ENCODE measurements at regions not wholly inside any gene's neighbourhood (a gene's known extent, or its start where the extent isn't known, plus 50 kb on each side); places are given as distances from the start of the nearest gene placed in this dataset.

- DNase-seq (ENCODE audit: low spot score) (no peak), FAIRE-seq (no peak)
Observed at GRCh38 chr13:112194167-112194530, 127.2 kb downstream of the SOX1 start.

- FAIRE-seq (no peak), DNase-seq (ENCODE audit: low spot score) (no peak)
Observed at GRCh38 chr13:112194579-112194978, 127.6 kb downstream of the SOX1 start.

GRCh38 chr13:112198396-112199010, 131.6 kb downstream of the SOX1 start:
- FAIRE-seq = no peak

GRCh38 chr13:112200200-112200599, 133.3 kb downstream of the SOX1 start:
- no peak for FAIRE-seq
- DNase-seq (ENCODE audit: low spot score) = no peak

More at GRCh38 chr13:112198396-112199010, 131.6 kb downstream of the SOX1 start:
- no peak for DNase-seq (ENCODE audit: low spot score)

- DNase-seq (ENCODE audit: low spot score) (no peak), FAIRE-seq (no peak)
Observed at GRCh38 chr13:112202266-112202665, 135.3 kb downstream of the SOX1 start.

GRCh38 chr13:112202966-112203365, 136.0 kb downstream of the SOX1 start:
- FAIRE-seq = no peak

GRCh38 chr13:112203614-112204013, 136.7 kb downstream of the SOX1 start:
- no peak for FAIRE-seq
- DNase-seq (ENCODE audit: low spot score) = no peak

More at GRCh38 chr13:112202966-112203365, 136.0 kb downstream of the SOX1 start:
- DNase-seq (ENCODE audit: low spot score) = no peak

GRCh38 chr13:112204346-112205327, 137.7 kb downstream of the SOX1 start:
- FAIRE-seq (no peak), DNase-seq (ENCODE audit: low spot score) (no peak)

- FAIRE-seq = no peak
- DNase-seq (ENCODE audit: low spot score) = no peak
Observed at GRCh38 chr13:112205990-112206389, 139.0 kb downstream of the SOX1 start.

- DNase-seq (ENCODE audit: low spot score) (no peak), FAIRE-seq (no peak)
Observed at GRCh38 chr13:112207129-112207528, 140.2 kb downstream of the SOX1 start.

GRCh38 chr13:112208656-112209055, 141.7 kb downstream of the SOX1 start:
- FAIRE-seq (no peak), DNase-seq (ENCODE audit: low spot score) (no peak)

- DNase-seq (ENCODE audit: low spot score) (no peak), FAIRE-seq (no peak)
Observed at GRCh38 chr13:112209266-112209665, 142.3 kb downstream of the SOX1 start.

- FAIRE-seq (no peak), DNase-seq (ENCODE audit: low spot score) (no peak)
Observed at GRCh38 chr13:112209711-112210110, 142.8 kb downstream of the SOX1 start.

- FAIRE-seq (no peak), DNase-seq (ENCODE audit: low spot score) (peak; percentile 44)
Observed at GRCh38 chr13:112210371-112210770, 143.4 kb downstream of the SOX1 start.

GRCh38 chr13:112212533-112212932, 145.6 kb downstream of the SOX1 start:
- DNase-seq (ENCODE audit: low spot score) (no peak), FAIRE-seq (no peak)

GRCh38 chr13:112213467-112214255, 146.7 kb downstream of the SOX1 start:
- no peak for DNase-seq (ENCODE audit: low spot score)

GRCh38 chr13:112215871-112216270, 148.9 kb downstream of the SOX1 start:
- FAIRE-seq (no peak), DNase-seq (ENCODE audit: low spot score) (no peak)

More at GRCh38 chr13:112213467-112214255, 146.7 kb downstream of the SOX1 start:
- FAIRE-seq = no peak

- DNase-seq (ENCODE audit: low spot score) (no peak), FAIRE-seq (no peak)
Observed at GRCh38 chr13:112217431-112217830, 150.5 kb downstream of the SOX1 start.

- no peak for DNase-seq (ENCODE audit: low spot score)
- FAIRE-seq = no peak
Observed at GRCh38 chr13:112218416-112218815, 151.5 kb downstream of the SOX1 start.

GRCh38 chr13:112219740-112220139, 152.8 kb downstream of the SOX1 start:
- DNase-seq (ENCODE audit: low spot score) = no peak
- FAIRE-seq = no peak

GRCh38 chr13:112220296-112220875, 153.4 kb downstream of the SOX1 start:
- FAIRE-seq (no peak), DNase-seq (ENCODE audit: low spot score) (no peak)

Measured in RCC 7860 (cell line).